LHCN-M2 (cell line): ENCODE measurements at regions not wholly inside any gene's neighbourhood (a gene's known extent, or its start where the extent isn't known, plus 50 kb on each side); places are given as distances from the start of the nearest gene placed in this dataset.

Source experiments
- DNase-seq: peaks from one replicate; pipeline ENCODE4 v3.0.0-alpha.2; 2012; ENCODE audit warnings: low read depth

DNA sequence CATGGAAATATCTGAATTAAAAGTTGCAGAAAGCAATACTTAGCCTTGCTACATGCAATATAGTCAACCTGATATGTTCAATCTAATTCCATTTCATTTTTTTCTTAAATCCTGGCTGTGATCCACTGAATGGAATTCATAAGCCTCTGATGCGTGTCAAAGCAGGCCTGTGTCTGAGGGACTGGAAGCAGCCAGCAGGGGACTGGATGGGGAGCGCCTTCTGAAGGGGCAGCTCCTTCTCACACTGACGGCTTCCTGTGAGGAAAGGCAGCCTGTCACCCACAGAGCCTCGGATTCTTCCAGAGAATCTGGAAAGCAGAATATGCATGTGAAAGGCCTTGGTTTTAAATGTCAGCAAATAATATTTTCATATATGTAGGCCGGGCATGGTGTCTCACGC lies 73.5 kb downstream of the KCNF1 start:
- DNase-seq, result no peak

GRCh38 chr2:10985901-10986535 lies 74.3 kb downstream of the KCNF1 start:
- no peak for DNase-seq

- DNase-seq, result no peak
Observed at GRCh38 chr2:10987439-10987838, 75.7 kb downstream of the KCNF1 start.

DNA sequence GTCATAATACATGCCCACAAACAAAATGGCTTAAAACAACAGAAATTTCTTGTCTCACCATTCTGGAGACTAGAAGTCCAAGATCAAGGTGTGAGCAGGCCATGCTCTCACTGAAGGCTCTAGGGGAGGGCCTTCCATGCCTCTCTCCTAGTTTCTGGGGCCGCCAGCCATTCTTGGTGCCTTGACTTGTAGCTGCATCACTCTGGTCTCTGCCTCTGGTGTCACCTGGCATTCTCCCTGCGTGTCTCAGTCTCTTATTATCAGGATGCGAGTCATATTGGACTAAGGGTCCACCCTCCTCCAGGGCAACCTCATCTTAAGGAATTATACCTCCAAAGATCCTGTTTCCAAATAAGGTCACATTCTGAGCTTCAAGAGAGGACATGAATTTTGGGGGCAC lies 76.1 kb downstream of the KCNF1 start:
- DNase-seq, result no peak

GRCh38 chr2:10989151-10989550 lies 77.4 kb downstream of the KCNF1 start:
- DNase-seq, result no peak

DNA sequence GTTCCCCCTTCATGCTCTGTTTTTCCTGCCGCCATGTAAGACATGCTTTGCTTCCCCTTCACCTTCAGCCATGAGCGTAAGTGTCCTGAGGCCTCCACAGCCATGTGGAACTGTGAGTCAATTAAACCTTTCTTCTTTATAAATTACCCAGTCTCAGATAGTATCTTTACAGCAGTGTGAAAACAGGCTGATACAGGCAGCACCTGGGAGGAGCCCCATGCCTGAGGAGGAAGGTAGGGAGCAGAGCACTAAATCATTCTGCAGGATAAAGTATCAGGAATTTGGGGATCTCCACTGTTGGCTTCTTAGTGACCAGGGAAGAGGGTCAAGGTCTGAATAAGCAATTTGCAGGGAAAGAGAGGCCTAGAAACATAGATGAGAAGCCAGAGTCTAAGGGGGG lies 78.0 kb downstream of the KCNF1 start:
- no peak for DNase-seq

GRCh38 chr2:10990561-10991111 lies 78.9 kb downstream of the KCNF1 start:
- no peak for DNase-seq

GRCh38 chr2:10992023-10992791 lies 80.5 kb downstream of the KCNF1 start:
- no peak for DNase-seq

DNA sequence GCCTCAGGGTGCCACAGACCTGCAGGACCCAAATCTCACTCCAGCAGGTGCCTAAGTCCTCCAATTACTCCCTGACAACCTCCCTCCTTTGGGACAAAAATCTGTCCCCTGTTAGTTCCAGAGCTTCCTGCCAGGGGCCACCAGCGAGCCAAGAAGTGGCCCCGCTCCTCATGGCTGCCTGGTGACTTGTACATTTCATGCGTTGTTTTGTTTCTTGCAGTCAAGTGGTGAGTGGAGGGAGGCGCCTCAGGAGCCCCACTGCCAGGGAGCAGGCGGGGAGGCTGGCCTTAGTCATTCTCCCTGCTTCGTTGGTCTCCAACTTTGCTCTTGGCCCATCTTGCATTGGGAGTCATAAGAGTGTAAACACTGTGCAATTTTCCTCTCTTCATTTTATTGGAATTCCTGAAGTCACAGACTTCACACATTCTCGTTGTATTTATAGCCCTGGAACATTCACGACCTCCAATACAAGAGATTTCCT lies 81.3 kb downstream of the KCNF1 start:
- no peak for DNase-seq

DNA sequence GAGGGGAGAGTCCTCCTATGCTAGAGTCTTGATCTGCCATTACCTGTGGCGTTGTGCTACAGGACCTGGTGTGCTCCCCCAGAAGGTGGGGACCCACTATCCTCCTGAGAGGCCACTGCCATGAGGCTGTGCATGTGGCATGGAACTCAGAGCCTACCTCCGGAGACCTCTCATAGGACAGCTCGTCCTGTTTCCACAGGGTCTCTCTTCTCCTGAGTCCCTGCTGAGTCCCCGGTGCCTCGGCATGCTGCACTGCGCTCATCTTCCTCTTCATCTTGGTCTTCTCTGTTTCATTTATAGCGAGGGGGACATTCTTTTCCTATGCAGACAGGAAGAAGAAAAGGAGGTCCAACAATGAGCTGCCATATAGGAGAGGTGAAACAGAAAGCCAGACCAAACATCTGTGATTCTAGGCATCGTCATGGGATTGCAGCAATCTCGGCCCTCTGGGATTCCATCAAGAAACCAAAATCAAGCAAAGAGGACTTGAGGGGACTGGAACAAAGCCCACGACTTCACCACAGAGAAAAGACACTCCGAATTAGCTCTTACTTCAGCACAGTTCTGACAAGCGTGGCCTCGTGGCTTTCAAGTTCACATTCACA lies 83.7 kb downstream of the KCNF1 start:
- DNase-seq, result no peak

DNA sequence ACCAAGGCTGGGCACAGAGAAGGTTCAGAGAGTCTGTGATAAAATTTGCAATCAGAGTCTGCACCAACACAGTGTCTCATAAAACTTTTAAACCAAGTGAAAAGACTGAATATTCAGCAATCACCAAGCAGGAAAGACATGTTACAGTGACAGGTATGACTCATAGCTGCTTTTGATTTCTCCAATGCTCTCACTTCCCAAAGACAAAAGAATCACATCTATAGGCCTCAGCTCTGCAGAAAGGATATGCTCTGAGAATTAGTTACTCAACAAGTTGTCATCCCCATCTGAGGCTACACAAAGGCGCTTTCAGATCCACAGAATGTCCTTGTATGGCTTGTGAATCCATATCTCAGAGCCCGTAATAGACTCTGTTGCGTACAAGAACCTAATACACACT lies 92.5 kb downstream of the KCNF1 start:
- peak; percentile 23 for DNase-seq

DNA sequence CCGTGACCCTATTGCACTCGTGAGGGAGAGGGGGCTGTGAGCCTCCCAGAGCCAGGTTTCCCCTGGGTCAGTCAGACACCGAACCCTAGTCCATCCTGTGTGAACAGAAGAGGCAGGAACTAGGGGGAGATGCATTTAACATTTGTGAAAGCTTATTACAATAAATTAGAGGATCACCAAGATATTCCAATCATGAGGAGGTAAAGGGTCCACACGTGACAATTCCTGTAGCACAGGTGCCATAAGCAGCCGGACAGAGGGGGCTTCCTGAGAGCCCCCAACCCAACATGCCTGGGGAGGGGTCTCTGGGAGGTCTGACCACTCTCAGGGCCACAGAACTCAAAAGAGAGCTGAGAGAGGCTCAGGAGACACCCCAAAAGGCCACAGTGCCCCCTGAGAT lies 93.3 kb downstream of the KCNF1 start:
- DNase-seq, result no peak

DNA sequence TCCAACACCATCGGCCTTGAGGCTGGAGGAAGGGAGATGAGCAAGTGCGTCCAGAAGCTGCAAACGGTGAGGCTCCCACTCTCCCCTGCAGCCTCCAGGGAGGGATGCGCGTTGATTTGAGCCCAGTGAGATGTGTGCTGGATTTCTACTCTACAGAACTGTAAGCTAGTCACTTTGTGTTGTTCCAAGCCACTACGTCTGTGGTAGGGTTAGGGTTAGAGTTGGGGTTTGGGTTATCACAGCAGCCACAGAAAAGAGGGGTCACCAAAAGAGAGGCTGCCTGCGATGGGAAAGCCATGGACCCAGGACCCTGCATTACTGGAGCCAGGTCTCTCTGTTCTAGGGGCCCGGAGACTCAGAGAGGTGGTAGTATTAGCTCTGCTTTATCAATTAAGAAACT lies 94.5 kb downstream of the KCNF1 start:
- no peak for DNase-seq

DNA sequence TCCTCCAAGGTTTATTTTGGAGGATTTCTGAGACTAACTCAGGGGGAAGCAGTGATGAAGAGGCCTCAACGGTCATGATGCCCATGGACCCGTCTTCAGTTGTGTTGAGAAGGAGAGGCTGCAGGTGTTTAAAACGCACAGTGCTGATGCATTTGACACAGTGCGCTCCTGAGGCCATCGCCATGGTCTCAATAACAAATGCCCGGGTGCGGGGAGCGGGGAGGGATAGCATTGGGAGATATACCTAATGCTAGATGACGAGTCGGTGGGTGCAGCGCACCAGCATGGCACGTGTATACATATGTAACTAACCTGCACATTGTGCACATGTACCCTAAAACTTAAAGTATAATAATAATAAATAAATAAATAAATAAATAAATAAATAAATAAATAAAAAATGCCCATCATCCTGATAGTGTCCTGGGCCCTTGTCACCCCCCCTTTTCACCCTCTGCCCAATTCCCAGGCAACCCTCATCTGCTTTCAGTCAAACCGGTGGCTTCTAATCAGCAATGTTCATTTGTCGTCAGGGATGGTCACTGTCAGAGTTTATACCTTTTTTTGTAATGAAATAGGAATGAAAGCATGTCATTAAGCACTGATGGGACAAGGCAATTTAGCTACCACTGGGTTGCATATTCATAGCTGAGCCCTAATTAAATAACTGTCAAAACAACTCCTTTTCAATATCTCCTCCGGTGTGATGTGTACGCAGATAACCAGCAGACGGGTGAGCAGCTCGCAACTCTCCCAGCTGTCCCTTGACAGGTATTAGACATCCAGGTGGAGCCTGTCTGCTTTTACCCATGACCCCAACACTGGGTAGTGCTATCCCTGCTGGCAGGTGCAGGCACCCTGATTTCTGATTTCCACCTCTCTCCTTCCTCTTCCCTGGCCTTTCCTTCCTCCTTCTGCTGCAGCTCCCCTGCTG lies 95.9 kb downstream of the KCNF1 start:
- DNase-seq, result no peak

- no peak for DNase-seq
Observed at GRCh38 chr2:11008773-11009172, 97.0 kb downstream of the KCNF1 start.

GRCh38 chr2:11009176-11009575 lies 97.4 kb downstream of the KCNF1 start:
- no peak for DNase-seq

GRCh38 chr2:11009891-11010290 lies 98.2 kb downstream of the KCNF1 start:
- no peak for DNase-seq

DNA sequence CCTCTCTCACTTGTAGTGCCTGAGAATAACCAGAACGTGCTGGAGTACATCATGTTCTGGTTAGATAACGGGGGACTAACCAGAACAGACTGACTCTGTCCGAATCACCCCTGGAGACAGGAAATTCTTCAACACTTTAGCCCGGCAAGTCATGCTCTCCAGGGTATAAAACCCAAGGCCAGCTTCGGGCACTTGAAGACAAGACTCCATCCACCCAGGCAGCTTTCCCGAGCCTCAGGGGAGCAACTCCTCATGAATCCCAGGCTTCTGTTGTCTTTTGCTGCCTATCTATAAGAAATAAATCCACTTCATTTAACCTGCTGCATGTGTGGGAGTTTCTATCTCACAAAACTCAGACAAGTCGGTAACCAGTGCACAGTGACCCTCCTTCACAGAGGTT lies 99.6 kb downstream of the KCNF1 start:
- no peak for DNase-seq

GRCh38 chr2:11012131-11012693 lies 100.5 kb downstream of the KCNF1 start:
- no peak for DNase-seq

DNA sequence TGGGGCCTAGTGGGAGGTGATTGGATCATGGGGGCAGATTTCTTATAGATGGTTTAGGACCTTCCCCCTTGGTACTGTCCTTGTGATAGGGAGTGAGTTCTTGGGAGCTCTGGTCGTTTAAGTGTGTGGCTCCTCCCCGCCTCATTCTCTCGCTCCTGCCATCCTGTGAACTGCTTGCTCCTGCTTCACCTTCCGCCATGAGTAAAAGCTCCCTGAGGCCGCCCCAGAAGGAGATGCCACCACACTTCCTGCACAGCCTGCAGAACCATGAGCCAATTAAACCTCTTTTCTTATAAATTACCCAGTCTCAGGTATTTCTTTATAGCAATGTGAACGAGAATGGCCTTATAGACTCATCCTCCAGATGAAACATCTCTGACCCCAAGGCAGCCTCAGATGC lies 101.5 kb downstream of the KCNF1 start:
- no peak for DNase-seq

DNA sequence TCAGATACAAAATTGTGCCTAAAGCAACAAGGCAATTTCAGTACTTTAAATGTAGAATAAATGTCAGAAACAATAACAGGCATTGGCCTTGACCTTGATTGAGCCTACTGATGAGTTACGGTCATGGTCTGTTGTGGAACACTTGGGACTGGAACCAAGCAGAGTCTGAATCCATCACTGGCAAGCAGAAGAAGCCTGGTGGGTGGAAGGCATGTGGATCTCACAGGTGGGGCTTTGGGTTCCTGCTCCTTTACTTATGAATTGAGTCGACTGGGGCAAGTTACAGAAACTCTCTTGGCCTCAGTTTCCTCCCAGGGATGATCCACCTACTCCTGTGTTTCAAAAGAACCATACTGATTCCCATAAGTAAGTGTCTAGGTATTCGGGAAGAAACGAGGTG lies 102.3 kb downstream of the KCNF1 start:
- no peak for DNase-seq
